DOHH2 (cell line): ENCODE measurements at regions not wholly inside any gene's neighbourhood (a gene's known extent, or its start where the extent isn't known, plus 50 kb on each side); places are given as distances from the start of the nearest gene placed in this dataset.
"Not testable (repeated sequence)": the region's sequence is repeated elsewhere in the genome, so short reads cannot be mapped to it uniquely, and the experiment has no call there.

Experiments used
- H3F3A ChIP-seq: fragments of 200-600 bp; sonication (generic), shearing (Covaris generic); 2 replicates; pipeline ENCODE4 v1.6.0; 2016; ENCODE audit warnings: antibody characterized with exemption, mild to moderate bottlenecking; ENCODE audit not compliant: control insufficient read depth, insufficient read depth
- H3K27ac ChIP-seq: fragments of 200-600 bp; sonication (generic); 2 replicates; pipeline ENCODE4 v1.5.1; 2014; ENCODE audit warnings: low read depth, mild to moderate bottlenecking, low read length, moderate library complexity
- H3K27me3 ChIP-seq: fragments of 200-600 bp; sonication (generic); 2 replicates; pipeline ENCODE4 v1.6.1; 2014; ENCODE audit warnings: mild to moderate bottlenecking, low read length, mixed read lengths; ENCODE audit not compliant: control insufficient read depth
- H3K36me3 ChIP-seq: fragments of 200-600 bp; sonication (generic); 2 replicates; pipeline ENCODE4 v1.6.1; 2014; ENCODE audit warnings: mild to moderate bottlenecking, low read length, moderate library complexity, mixed read lengths; ENCODE audit not compliant: control insufficient read depth
- H3K4me1 ChIP-seq: fragments of 200-600 bp; sonication (generic); 2 replicates; pipeline ENCODE4 v1.6.1; 2014; ENCODE audit warnings: mild to moderate bottlenecking, low read length, mixed read lengths; ENCODE audit not compliant: control insufficient read depth
- H3K4me2 ChIP-seq: fragments of 200-600 bp; sonication (generic); 2 replicates; pipeline ENCODE4 v1.6.0; 2014; ENCODE audit warnings: mild to moderate bottlenecking, low read length, moderate library complexity
- H3K4me3 ChIP-seq: fragments of 200-600 bp; sonication (generic); 2 replicates; pipeline ENCODE4 v1.5.1; 2014; ENCODE audit warnings: mild to moderate bottlenecking, low read length, mixed read lengths
- H3K79me2 ChIP-seq: fragments of 200-600 bp; sonication (generic); 2 replicates; pipeline ENCODE4 v1.6.1; 2014; ENCODE audit warnings: mild to moderate bottlenecking, low read length, mixed read lengths; ENCODE audit not compliant: control insufficient read depth
- H3K9me2 ChIP-seq: fragments of 200-600 bp; sonication (generic); replicated peaks from 2 replicates; pipeline ENCODE4 v1.6.1; 2014; ENCODE audit warnings: mild to moderate bottlenecking, low read length, mixed read lengths; ENCODE audit not compliant: control insufficient read depth
- H3K9me3 ChIP-seq: fragments of 200-600 bp; sonication (generic); 2 replicates; pipeline ENCODE4 v1.6.1; 2014; ENCODE audit warnings: antibody characterized with exemption, low read length, mixed read lengths; ENCODE audit not compliant: control insufficient read depth, insufficient read depth
- H4K20me1 ChIP-seq: fragments of 200-600 bp; sonication (generic); 2 replicates; pipeline ENCODE4 v1.6.0; 2014; ENCODE audit warnings: low read depth, mild to moderate bottlenecking, antibody characterized with exemption, low read length, moderate library complexity; ENCODE audit not compliant: control insufficient read depth, insufficient read depth
- EZH2phosphoT487 ChIP-seq: fragments of 200-600 bp; sonication (generic); IDR thresholded peaks from 2 replicates; pipeline ENCODE4 v1.6.1; 2017; ENCODE audit warnings: borderline replicate concordance, mild to moderate bottlenecking, antibody characterized with exemption, low read length, moderate library complexity, mixed read lengths
- TF ChIP-seq, protein P1 (sequence below): fragments of 200-600 bp; sonication (generic); IDR thresholded peaks from one replicate; pipeline ENCODE4 v1.5.1; 2014; ENCODE audit warnings: antibody characterized with exemption, mild to moderate bottlenecking, low read depth, low read length; ENCODE audit not compliant: poor library complexity, severe bottlenecking

DNA sequence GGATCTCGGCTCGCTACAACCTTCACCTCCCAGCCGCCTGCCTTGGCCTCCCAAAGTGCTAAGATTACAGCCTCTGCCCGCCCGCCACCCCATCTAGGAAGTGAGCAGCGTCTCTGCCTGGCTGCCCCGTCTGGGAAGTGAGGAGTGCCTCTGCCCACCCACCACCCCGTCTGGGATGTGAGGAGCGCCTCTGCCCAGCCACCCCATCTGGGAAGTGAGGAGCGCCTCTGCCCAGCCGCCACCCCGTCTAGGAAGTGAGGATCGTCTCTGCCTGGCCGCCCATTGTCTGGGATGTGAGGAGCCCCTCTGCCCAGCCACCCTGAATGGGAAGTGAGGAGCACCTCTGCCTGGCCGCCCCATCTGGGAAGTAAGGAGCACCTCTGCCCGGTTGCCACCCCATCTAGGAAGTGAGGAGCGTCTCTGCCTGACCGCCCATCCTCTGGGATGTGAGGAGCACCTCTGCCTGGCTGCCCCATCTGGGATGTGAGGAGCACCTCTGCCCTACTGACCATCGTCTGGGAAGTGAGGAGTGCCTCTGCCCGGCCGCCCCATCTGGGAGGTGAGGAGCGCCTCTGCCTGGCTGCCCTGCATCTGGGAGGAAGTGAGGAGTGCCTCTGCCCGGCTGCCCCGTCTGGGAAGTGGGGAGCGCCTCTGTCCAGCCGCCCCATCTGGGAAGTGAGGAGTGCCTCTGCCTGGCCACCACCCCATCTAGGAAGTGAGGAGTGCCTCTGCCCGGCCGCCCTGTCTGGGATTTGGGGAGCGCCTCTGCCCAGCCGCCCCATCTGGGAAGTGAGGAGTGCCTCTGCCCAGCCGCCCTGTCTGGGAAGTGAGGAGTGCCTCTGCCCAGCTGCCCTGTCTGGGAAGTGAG lies 90.4 kb upstream of the ZNF519 start:
- H3K4me2 ChIP-seq, H3K79me2 ChIP-seq, H3K4me3 ChIP-seq, H3K27me3 ChIP-seq, H3K27ac ChIP-seq, H3K36me3 ChIP-seq, H4K20me1 ChIP-seq, H3F3A ChIP-seq, H3K9me3 ChIP-seq, H3K4me1 ChIP-seq, H3K9me2 ChIP-seq: not testable (repeated sequence)

DNA sequence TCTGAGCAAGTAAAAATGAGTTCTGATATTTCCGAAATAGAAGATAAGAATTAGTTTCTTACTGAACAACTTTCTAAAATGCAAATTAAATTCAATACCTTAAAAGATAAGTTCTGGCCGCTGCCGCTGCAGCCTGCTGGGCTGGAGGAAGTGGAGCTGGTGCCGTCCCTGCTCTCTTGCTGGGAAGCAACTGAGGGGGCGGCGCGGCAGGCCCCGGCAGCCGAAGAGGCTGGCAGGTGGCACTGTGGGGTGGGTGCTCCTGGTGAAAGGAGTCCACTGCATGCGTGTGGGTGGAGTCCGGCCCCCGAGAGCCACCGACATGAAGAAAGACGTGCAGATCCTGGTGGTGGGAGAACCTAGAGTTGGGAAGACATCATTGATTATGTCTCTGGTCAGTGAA lies 89.5 kb upstream of the ZNF519 start:
- no peaks in the 10 kb centered on the region for H3K27me3 ChIP-seq
- no peaks in the 10 kb centered on the region for H3K9me3 ChIP-seq
- no peaks in the 10 kb centered on the region for H3K79me2 ChIP-seq
- no peaks in the 10 kb centered on the region for H3K36me3 ChIP-seq
- H3K9me2 ChIP-seq: no peaks in the 10 kb centered on the region
- no peak overlapping the region for H3K4me2 ChIP-seq
- TF ChIP-seq, protein P1, sequence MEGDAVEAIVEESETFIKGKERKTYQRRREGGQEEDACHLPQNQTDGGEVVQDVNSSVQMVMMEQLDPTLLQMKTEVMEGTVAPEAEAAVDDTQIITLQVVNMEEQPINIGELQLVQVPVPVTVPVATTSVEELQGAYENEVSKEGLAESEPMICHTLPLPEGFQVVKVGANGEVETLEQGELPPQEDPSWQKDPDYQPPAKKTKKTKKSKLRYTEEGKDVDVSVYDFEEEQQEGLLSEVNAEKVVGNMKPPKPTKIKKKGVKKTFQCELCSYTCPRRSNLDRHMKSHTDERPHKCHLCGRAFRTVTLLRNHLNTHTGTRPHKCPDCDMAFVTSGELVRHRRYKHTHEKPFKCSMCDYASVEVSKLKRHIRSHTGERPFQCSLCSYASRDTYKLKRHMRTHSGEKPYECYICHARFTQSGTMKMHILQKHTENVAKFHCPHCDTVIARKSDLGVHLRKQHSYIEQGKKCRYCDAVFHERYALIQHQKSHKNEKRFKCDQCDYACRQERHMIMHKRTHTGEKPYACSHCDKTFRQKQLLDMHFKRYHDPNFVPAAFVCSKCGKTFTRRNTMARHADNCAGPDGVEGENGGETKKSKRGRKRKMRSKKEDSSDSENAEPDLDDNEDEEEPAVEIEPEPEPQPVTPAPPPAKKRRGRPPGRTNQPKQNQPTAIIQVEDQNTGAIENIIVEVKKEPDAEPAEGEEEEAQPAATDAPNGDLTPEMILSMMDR: no peak
- no peak for TF ChIP-seq EZH2phosphoT487
- H3F3A ChIP-seq: no peaks in the 10 kb centered on the region
- H3K27ac ChIP-seq: no peak overlapping the region
- H4K20me1 ChIP-seq: no peaks in the 10 kb centered on the region
- no peak overlapping the region for H3K4me3 ChIP-seq
- no peaks in the 10 kb centered on the region for H3K4me1 ChIP-seq

DNA sequence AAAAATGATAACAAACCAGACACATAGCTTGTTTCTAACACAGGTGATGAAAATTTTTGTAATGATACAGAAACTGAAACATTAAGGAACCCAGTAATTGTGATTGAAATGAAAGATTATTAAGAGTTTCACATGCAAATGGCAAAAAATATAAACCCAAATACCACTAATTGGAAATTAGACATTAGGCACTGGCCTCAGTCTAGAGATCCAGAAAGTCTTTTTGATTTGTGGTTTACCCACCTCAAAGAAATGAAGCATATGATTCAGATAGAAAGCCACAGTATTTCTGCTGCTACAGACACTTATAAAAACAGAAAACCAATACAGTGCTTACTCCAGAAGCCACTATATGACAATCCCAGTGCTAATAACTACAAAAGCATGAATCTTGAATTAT lies 83.7 kb upstream of the ZNF519 start:
- H3K79me2 ChIP-seq, H3K27ac ChIP-seq, H3K4me2 ChIP-seq: not testable (repeated sequence)

DNA sequence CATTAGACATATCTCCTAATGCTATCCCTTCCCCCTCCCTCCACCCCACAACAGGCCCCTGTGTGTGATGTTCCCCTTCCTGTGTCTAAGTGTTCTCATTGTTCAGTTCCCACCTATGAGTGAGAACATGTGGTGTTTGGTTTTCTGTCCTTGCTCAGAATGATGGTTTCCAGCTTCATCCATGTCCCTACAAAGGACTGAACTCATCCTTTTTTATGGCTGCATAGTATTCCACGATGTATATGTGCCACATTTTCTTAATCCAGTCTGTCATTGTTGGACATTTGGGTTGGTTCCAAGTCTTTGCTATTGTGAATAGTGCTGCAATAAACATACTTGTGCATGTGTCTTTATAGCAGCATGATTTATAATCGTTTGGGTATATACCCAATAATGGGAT lies 71.2 kb upstream of the ZNF519 start:
- not testable (repeated sequence) for H3K4me3 ChIP-seq, H4K20me1 ChIP-seq, H3K79me2 ChIP-seq, H3K27me3 ChIP-seq, H3F3A ChIP-seq, H3K27ac ChIP-seq, H3K4me1 ChIP-seq, H3K4me2 ChIP-seq, H3K36me3 ChIP-seq, H3K9me3 ChIP-seq, H3K9me2 ChIP-seq

More for the DNA sequence above, 83.7 kb upstream of the ZNF519 start:
- not testable (repeated sequence) for H3K36me3 ChIP-seq, H3K4me1 ChIP-seq, H3K9me2 ChIP-seq, H4K20me1 ChIP-seq, H3K4me3 ChIP-seq, H3F3A ChIP-seq, H3K9me3 ChIP-seq, H3K27me3 ChIP-seq

DNA sequence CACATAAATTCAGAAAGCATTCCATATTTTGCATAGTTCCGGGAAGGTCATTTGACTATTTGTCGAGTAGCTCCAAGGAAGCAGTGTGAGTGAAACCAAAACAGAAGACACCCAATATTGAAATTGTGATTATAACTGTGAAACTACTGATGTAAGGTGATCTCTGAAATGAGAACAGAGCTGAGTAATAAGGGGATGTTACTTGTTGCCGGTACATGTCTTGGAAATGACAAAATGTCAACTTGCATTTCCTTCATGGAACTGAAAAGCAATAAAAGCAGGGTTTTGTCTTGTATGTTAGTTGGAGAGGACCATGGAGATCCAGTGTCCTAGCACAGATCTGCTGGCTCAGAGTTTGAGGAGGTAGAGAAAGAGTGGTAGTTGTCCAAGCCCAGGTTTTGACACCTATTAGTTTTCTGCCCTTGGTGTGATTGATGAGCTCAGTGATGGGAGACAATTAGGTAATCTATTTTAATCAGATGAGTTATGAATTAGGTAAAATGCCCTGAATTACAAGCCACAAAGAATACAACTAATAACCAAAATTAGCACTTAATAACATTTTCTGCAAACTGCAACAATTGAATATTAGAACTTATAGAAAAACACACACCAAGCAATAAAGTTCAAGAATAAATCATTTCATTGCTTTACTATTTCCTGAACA lies 58.7 kb upstream of the ZNF519 start:
- not testable (repeated sequence) for H3K36me3 ChIP-seq, H3F3A ChIP-seq, H3K4me3 ChIP-seq, H3K4me2 ChIP-seq, H3K9me3 ChIP-seq, H3K27me3 ChIP-seq, H4K20me1 ChIP-seq, H3K79me2 ChIP-seq, H3K9me2 ChIP-seq, H3K27ac ChIP-seq, H3K4me1 ChIP-seq
